Fibroblast of mammary gland (primary cell): ENCODE measurements at regions not wholly inside any gene's neighbourhood (a gene's known extent, or its start where the extent isn't known, plus 50 kb on each side); places are given as distances from the start of the nearest gene placed in this dataset.

ENCODE experiments used
- DNase-seq: peaks from one replicate; pipeline ENCODE4 v3.0.0-alpha.2; 2010; ENCODE audit warnings: low read depth
- H3K4me3 ChIP-seq: 2 replicates; pipeline ENCODE4 v1.5.1; 2011; ENCODE audit warnings: low read depth, mild to moderate bottlenecking, low read length, moderate library complexity; ENCODE audit not compliant: control insufficient read depth
- TF ChIP-seq, protein P1 (sequence below): conservative IDR thresholded peaks from 2 replicates; pipeline ENCODE4 v1.5.1; 2011; ENCODE audit warnings: low read depth, low read length, inconsistent platforms; ENCODE audit not compliant: control insufficient read depth, insufficient read depth

DNA sequence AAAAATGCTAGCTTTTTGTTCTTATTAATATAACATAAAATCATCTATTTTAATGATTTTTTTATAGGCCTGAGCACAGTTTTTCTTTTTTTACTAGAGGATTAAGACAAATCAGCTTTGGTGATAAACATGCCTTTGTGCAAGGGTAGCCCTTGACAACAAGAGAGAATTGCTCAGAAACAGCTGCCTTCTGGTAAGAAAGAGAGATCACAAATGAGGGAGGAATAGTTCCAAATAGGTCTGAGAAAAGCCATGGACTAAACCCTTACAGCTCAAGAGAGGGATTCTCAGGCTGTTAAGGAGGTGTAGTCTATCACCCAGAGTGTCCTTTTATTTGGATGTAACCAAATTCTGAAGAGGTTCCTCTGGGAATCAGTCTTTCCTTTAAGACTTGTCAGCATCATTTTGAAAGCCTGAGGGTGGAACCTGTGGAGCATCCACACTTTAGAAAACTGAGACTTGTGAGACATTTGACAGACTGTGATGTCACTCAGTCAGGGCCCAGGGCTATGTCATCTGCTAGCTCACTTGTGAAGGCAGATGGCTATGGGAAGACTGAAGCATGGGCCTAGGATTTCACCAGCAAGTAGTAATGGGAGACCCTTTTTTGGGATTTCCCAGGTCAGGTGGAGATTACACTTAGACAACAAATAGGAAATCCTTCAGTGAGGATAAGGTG lies 102.9 kb upstream of the KCNAB1 start:
- TF ChIP-seq, protein P1, sequence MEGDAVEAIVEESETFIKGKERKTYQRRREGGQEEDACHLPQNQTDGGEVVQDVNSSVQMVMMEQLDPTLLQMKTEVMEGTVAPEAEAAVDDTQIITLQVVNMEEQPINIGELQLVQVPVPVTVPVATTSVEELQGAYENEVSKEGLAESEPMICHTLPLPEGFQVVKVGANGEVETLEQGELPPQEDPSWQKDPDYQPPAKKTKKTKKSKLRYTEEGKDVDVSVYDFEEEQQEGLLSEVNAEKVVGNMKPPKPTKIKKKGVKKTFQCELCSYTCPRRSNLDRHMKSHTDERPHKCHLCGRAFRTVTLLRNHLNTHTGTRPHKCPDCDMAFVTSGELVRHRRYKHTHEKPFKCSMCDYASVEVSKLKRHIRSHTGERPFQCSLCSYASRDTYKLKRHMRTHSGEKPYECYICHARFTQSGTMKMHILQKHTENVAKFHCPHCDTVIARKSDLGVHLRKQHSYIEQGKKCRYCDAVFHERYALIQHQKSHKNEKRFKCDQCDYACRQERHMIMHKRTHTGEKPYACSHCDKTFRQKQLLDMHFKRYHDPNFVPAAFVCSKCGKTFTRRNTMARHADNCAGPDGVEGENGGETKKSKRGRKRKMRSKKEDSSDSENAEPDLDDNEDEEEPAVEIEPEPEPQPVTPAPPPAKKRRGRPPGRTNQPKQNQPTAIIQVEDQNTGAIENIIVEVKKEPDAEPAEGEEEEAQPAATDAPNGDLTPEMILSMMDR = no peak
- DNase-seq = no peak
- H3K4me3 ChIP-seq = no peak overlapping the region

DNA sequence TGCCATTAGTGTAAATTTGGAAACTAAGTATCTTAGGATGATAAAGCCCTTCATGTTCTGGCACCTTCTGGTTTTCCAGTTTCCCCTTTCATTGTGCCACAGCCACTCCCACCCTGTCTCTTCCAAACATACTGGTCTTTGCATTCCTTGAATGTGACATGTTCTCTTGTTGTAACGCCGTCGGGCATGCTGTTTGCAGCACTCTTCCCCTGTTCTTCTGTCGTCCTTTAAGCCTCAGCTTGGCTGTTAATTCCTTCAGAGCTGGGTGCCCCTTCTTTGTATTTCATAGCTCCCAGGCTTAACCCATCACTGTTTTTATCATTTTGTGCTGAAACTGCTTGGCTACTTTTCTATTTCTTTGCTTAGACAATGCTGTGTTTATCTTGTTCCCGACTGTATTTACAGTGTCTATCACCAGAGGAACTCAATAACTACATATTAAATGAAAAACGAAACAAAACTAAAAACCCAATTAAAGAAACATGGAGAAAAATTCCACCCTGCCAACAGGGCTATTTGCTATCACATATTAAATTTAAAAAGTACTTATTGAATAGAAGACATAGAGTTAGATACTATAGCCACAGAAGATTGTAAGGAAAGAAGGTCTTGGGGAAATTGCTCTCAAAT lies 95.4 kb upstream of the KCNAB1 start:
- DNase-seq = no peak
- H3K4me3 ChIP-seq = no peak overlapping the region
- TF ChIP-seq, protein P1 = no peak

DNA sequence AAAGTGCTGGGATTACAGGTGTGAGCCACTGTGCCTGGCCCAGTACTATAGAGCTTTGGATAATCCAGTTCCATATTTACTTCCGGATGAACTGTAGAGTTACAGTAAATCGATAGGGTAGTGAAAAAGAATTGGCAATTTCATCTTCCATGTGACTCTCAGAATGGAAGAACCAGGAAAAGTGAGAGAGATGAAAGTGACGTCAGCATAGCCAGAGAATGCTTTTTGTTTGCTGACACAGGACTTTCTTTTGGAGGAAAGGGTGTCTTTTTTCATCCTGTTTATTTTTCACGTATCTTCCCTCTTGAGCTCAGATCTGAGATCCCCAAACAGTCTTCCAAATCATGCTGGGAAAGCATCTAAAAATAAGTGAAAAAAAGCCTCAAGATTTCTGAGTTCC lies 91.2 kb upstream of the KCNAB1 start:
- DNase-seq = no peak
- TF ChIP-seq, protein P1 = no peak
- no peak overlapping the region for H3K4me3 ChIP-seq

DNA sequence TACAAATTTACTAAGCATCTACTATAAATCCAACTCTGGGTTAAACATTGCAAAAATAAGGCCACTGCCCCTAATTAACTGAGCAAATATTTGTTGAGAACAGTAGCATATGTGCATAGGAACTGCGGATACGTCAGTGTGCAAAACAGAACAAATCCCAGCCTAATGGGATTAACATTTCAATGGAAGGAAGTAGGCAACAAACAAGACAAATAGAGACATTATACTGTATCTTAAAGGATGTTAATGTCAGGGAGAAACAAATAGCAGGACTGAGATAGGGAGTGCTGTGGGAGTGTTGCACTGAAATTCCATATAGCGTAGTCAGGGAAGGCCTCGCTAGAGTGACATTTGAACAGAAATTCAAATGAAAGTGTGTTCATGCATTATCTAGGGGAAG lies 89.7 kb upstream of the KCNAB1 start:
- H3K4me3 ChIP-seq = no peak overlapping the region
- TF ChIP-seq, protein P1 = no peak
- no peak for DNase-seq

DNA sequence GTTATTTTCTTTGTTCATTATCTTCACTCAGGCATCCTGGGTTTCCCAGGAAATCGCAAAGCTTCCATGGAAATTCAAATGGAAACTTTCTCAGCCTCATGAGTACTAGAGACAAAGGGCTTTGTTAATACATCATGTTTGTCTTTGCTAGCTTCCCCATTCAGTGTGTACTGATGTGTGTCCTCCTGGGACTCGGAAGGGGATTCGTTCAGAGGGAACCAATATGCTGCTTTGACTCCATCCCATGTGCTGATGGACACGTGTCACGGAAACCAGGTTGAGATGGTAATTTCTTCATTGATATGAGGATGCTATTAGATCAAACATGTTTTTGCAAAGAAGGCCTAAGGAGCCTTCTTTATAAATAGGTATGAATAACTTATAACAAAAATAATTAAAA lies 87.0 kb upstream of the KCNAB1 start:
- TF ChIP-seq, protein P1 = no peak
- H3K4me3 ChIP-seq = no peak overlapping the region
- DNase-seq = no peak

DNA sequence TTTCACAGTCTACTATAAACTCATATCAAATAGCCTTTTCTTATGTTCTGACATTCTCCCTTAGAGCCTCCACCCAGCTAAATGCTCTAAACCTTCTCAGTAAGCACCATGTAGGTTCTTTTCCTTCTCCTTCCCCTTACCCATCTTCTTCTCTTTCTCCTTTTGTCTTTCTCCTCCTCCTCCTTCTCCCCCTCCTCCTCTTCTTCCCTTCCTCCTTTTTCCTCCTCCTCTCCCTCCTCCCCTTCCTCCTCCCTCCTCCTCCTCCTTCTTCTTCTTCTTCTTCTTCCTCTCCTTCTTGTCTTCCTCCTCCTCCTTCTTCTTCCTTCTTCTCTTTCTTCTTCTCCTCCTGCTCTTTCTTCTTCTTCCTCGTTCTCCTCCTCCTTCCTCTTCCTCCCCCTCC lies 85.2 kb upstream of the KCNAB1 start:
- H3K4me3 ChIP-seq = no peak overlapping the region
- DNase-seq = no peak
- TF ChIP-seq, protein P1 = no peak
